MM.1S (cell line): ENCODE measurements at regions not wholly inside any gene's neighbourhood (a gene's known extent, or its start where the extent isn't known, plus 50 kb on each side); places are given as distances from the start of the nearest gene placed in this dataset.

ENCODE experiments used
- DNase-seq: peaks from one replicate; pipeline ENCODE4 v3.0.0-alpha.2; 2015
- H2AFZ ChIP-seq: fragments of 300-600 bp; sonication (generic); 2 replicates; pipeline ENCODE4 v1.6.0; 2016; ENCODE audit warnings: antibody characterized with exemption, low read length
- H3F3A ChIP-seq: fragments of 300-600 bp; sonication (generic); 2 replicates; pipeline ENCODE4 v1.6.1; 2016; ENCODE audit warnings: mild to moderate bottlenecking, antibody characterized with exemption, low read length, moderate library complexity, mixed read lengths; ENCODE audit not compliant: insufficient read depth
- H3K27ac ChIP-seq: fragments of 300-600 bp; sonication (generic); 2 replicates; pipeline ENCODE4 v1.5.1; 2016; ENCODE audit warnings: mild to moderate bottlenecking, low read length
- H3K27me3 ChIP-seq: fragments of 300-600 bp; sonication (generic); replicated peaks from 2 replicates; pipeline ENCODE4 v1.6.0; 2016; ENCODE audit warnings: low read length; ENCODE audit not compliant: insufficient read depth
- H3K36me3 ChIP-seq: fragments of 300-600 bp; sonication (generic); replicated peaks from 2 replicates; pipeline ENCODE4 v1.6.1; 2016; ENCODE audit warnings: mild to moderate bottlenecking, low read length, mixed read lengths; ENCODE audit not compliant: insufficient read depth
- H3K4me1 ChIP-seq: fragments of 300-600 bp; sonication (generic); 2 replicates; pipeline ENCODE4 v1.6.1; 2016; ENCODE audit warnings: low read length, mixed read lengths
- H3K4me2 ChIP-seq: fragments of 300-600 bp; sonication (generic); 2 replicates; pipeline ENCODE4 v1.6.0; 2016; ENCODE audit warnings: low read depth, low read length
- H3K4me3 ChIP-seq: fragments of 300-600 bp; sonication (generic); 2 replicates; pipeline ENCODE4 v1.5.1; 2016; ENCODE audit warnings: low read length, mixed read lengths
- H3K79me2 ChIP-seq: fragments of 300-600 bp; sonication (generic); 2 replicates; pipeline ENCODE4 v1.6.1; 2016; ENCODE audit warnings: mixed run types, low read length, mixed read lengths
- H3K9ac ChIP-seq: fragments of 300-600 bp; sonication (generic); 2 replicates; pipeline ENCODE4 v1.6.1; 2016; ENCODE audit warnings: low read length, mixed read lengths
- H3K9me2 ChIP-seq: fragments of 300-600 bp; sonication (generic); replicated peaks from 2 replicates; pipeline ENCODE4 v1.6.1; 2016; ENCODE audit warnings: mild to moderate bottlenecking, low read length, mixed read lengths; ENCODE audit not compliant: insufficient read depth
- H3K9me3 ChIP-seq: fragments of 300-600 bp; sonication (generic); replicated peaks from 2 replicates; pipeline ENCODE4 v1.6.1; 2016; ENCODE audit warnings: mild to moderate bottlenecking, low read length, mixed read lengths; ENCODE audit not compliant: insufficient read depth
- H4K20me1 ChIP-seq: fragments of 300-600 bp; sonication (generic); 2 replicates; pipeline ENCODE4 v1.6.1; 2016; ENCODE audit warnings: mild to moderate bottlenecking, low read length, moderate library complexity, mixed read lengths; ENCODE audit not compliant: insufficient read depth
- EZH2 ChIP-seq: fragments of 300-600 bp; sonication (generic); optimal IDR thresholded peaks from 2 replicates; pipeline ENCODE3; 2017; ENCODE audit warnings: low read depth, mild to moderate bottlenecking, antibody characterized with exemption, low read length, mixed read lengths
- EZH2phosphoT487 ChIP-seq: fragments of 300-600 bp; sonication (generic); IDR thresholded peaks from 2 replicates; pipeline ENCODE4 v1.6.1; 2018; ENCODE audit warnings: antibody characterized with exemption, low read length
- TF ChIP-seq, protein P1 (sequence below): fragments of 300-600 bp; sonication (generic); IDR thresholded peaks from 2 replicates; pipeline ENCODE4 v1.5.1; 2016; ENCODE audit warnings: antibody characterized with exemption, low read length, mixed read lengths

DNA sequence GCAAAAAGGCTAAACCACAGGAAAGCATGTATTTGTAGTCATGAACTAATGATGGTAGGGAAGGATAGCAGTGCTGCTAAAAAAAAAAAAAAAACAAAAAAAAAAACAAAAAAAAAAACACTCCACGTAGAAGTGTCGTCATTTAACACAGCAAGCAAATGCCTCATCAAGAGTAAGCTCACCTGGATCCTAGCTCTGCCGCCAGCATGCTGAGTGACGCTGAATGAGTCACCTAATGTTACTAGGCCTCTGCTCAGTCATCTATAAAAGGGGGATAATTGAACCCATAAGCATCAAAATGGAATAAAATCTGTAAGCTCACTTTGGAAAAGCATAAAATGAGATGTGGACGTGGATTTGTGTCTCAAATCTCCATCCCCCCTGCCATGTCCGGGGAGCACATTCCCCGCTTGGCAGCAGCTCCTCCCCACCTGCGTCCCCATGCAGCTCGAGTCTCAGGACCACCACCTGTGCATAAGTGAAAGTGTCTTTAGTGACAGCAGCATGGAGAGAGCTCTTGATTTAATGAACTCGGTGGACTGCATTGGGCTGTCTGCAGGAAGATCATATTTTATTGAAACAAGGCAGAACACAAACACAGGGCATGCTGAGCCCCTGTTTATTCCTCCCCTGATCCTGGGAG, 427.5 kb downstream of the LRATD1 start:
- no peaks in the 10 kb centered on the region for H3F3A ChIP-seq
- H3K9me2 ChIP-seq = no peaks in the 10 kb centered on the region
- no peaks in the 10 kb centered on the region for H4K20me1 ChIP-seq
- H3K4me2 ChIP-seq = no peak overlapping the region
- TF ChIP-seq, protein P1, sequence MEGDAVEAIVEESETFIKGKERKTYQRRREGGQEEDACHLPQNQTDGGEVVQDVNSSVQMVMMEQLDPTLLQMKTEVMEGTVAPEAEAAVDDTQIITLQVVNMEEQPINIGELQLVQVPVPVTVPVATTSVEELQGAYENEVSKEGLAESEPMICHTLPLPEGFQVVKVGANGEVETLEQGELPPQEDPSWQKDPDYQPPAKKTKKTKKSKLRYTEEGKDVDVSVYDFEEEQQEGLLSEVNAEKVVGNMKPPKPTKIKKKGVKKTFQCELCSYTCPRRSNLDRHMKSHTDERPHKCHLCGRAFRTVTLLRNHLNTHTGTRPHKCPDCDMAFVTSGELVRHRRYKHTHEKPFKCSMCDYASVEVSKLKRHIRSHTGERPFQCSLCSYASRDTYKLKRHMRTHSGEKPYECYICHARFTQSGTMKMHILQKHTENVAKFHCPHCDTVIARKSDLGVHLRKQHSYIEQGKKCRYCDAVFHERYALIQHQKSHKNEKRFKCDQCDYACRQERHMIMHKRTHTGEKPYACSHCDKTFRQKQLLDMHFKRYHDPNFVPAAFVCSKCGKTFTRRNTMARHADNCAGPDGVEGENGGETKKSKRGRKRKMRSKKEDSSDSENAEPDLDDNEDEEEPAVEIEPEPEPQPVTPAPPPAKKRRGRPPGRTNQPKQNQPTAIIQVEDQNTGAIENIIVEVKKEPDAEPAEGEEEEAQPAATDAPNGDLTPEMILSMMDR = no peak
- TF ChIP-seq EZH2phosphoT487 (no peak), EZH2 (no peak)
- H3K4me3 ChIP-seq = no peak overlapping the region
- no peaks in the 10 kb centered on the region for H3K36me3 ChIP-seq
- no peaks in the 10 kb centered on the region for H3K27me3 ChIP-seq
- no peaks in the 10 kb centered on the region for H3K4me1 ChIP-seq
- H3K27ac ChIP-seq = no peak overlapping the region
- H3K79me2 ChIP-seq = no peaks in the 10 kb centered on the region
- DNase-seq = no peak
- H3K9ac ChIP-seq = no peak overlapping the region
- no peaks in the 10 kb centered on the region for H3K9me3 ChIP-seq
- H2AFZ ChIP-seq = no peak overlapping the region

GRCh38 chr2:15061268-15061667, 428.8 kb downstream of the LRATD1 start:
- Histone ChIP-seq H3K9me3 (no peaks in the 10 kb centered on the region), H2AFZ (no peak overlapping the region), H3K4me2 (no peak overlapping the region), H3K4me3 (no peak overlapping the region), H3K9me2 (no peaks in the 10 kb centered on the region), H3F3A (no peaks in the 10 kb centered on the region), H3K9ac (no peak overlapping the region), H3K27me3 (no peaks in the 10 kb centered on the region), H3K4me1 (no peaks in the 10 kb centered on the region), H3K79me2 (no peaks in the 10 kb centered on the region), H3K36me3 (no peaks in the 10 kb centered on the region), H4K20me1 (no peaks in the 10 kb centered on the region), H3K27ac (no peak overlapping the region)
- TF ChIP-seq EZH2phosphoT487 (no peak), EZH2 (no peak)
- TF ChIP-seq, protein P1 = no peak
- DNase-seq = no peak

GRCh38 chr2:15066138-15066537, 433.6 kb downstream of the LRATD1 start:
- no peak overlapping the region for H2AFZ ChIP-seq
- TF ChIP-seq, protein P1 = no peak
- TF ChIP-seq EZH2phosphoT487 (no peak), EZH2 (no peak)
- no peaks in the 10 kb centered on the region for H3K27me3 ChIP-seq
- H3K9me2 ChIP-seq = no peaks in the 10 kb centered on the region
- H3K27ac ChIP-seq = no peak overlapping the region
- no peak overlapping the region for H3K4me2 ChIP-seq
- H3K9ac ChIP-seq = no peak overlapping the region
- no peaks in the 10 kb centered on the region for H3K79me2 ChIP-seq
- H3K36me3 ChIP-seq = no peaks in the 10 kb centered on the region
- H3K9me3 ChIP-seq = no peaks in the 10 kb centered on the region
- DNase-seq = no peak
- no peaks in the 10 kb centered on the region for H3F3A ChIP-seq
- H3K4me3 ChIP-seq = no peak overlapping the region
- H4K20me1 ChIP-seq = no peaks in the 10 kb centered on the region
- H3K4me1 ChIP-seq = no peaks in the 10 kb centered on the region
